OCI-LY3 (cell line): ENCODE measurements at regions not wholly inside any gene's neighbourhood (a gene's known extent, or its start where the extent isn't known, plus 50 kb on each side); places are given as distances from the start of the nearest gene placed in this dataset.

ENCODE experiments used
- H2AFZ ChIP-seq: fragments of 200-600, 300-600 bp; shearing (Covaris generic); 2 replicates; pipeline ENCODE4 v1.6.0; 2014; ENCODE audit warnings: antibody characterized with exemption, low read depth, low read length
- H3K27ac ChIP-seq: fragments of 200-600, 300-600 bp; sonication (generic); 2 replicates; pipeline ENCODE4 v1.5.1; 2014; ENCODE audit warnings: mild to moderate bottlenecking, low read length, moderate library complexity, mixed read lengths
- H3K27me3 ChIP-seq: fragments of 200-600, 300-600 bp; sonication (generic); 2 replicates; pipeline ENCODE4 v1.6.1; 2014; ENCODE audit warnings: low read depth, low read length, mixed read lengths
- H3K36me3 ChIP-seq: fragments of 200-600, 300-600 bp; sonication (generic); replicated peaks from 2 replicates; pipeline ENCODE3; 2014; ENCODE audit warnings: low read depth, low read length, mixed read lengths
- H3K4me1 ChIP-seq: fragments of 300-600, 200-600 bp; sonication (generic); 2 replicates; pipeline ENCODE4 v1.6.1; 2014; ENCODE audit warnings: low read length, mixed read lengths
- H3K4me2 ChIP-seq: fragments of 200-600, 300-600 bp; sonication (generic); 2 replicates; pipeline ENCODE4 v1.6.1; 2014; ENCODE audit warnings: low read length, mixed read lengths
- H3K4me3 ChIP-seq: fragments of 300-600, 200-600 bp; sonication (generic); 2 replicates; pipeline ENCODE4 v1.5.1; 2014; ENCODE audit warnings: antibody characterized with exemption, mild to moderate bottlenecking, low read length, moderate library complexity
- H3K79me2 ChIP-seq: fragments of 300-600, 200-600 bp; shearing (Covaris generic); 2 replicates; pipeline ENCODE4 v1.6.1; 2014; ENCODE audit warnings: mild to moderate bottlenecking, low read length, mixed read lengths
- H3K9ac ChIP-seq: fragments of 300-600, 200-600 bp; shearing (Covaris generic); 2 replicates; pipeline ENCODE4 v1.6.0; 2014; ENCODE audit warnings: mild to moderate bottlenecking, low read length, moderate library complexity
- H3K9me3 ChIP-seq: fragments of 200-600, 300-600 bp; shearing (Covaris generic); 2 replicates; pipeline ENCODE4 v1.6.1; 2014; ENCODE audit warnings: low read length, mixed read lengths; ENCODE audit not compliant: insufficient read depth
- H4K20me1 ChIP-seq: fragments of 200-600, 300-600 bp; sonication (generic); 2 replicates; pipeline ENCODE4 v1.6.1; 2016; ENCODE audit warnings: low read length, mixed read lengths; ENCODE audit not compliant: insufficient read depth
- EZH2phosphoT487 ChIP-seq: fragments of 200-600 bp; shearing (Covaris generic); IDR thresholded peaks from 2 replicates; pipeline ENCODE4 v1.6.1; 2018; ENCODE audit warnings: antibody characterized with exemption, mixed run types, low read depth
- TF ChIP-seq, protein P1 (sequence below): fragments of 200-600, 300-600 bp; sonication (generic); IDR thresholded peaks from 2 replicates; pipeline ENCODE4 v1.5.1; 2014; ENCODE audit warnings: antibody characterized with exemption, low read length, low read depth

DNA sequence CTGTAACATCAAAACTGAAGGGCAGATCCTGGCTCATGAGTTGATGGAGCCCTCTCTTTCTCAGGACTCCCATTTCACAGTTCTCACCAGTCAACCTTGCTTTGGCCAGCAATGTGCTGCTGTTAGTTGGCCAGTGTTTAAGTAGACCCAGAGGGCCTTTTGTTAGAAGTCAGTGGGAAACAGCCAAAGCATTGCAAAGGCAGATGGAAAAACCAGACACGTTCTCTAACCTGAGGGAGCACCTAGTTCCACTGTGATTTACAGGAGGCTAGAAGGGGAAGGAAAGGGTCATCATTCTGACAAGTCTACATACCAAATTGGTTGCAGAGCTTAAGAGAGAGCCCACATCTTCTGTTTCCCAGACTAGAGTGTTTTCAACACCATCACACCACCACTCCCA is 196.4 kb downstream of the OPA1 start:
- no peaks in the 10 kb centered on the region for H4K20me1 ChIP-seq
- no peaks in the 10 kb centered on the region for H3K36me3 ChIP-seq
- H3K4me2 ChIP-seq: no peak overlapping the region
- no peak overlapping the region for H3K27ac ChIP-seq
- H3K9ac ChIP-seq: no peak overlapping the region
- H3K4me3 ChIP-seq: no peak overlapping the region
- H2AFZ ChIP-seq: no peak overlapping the region
- no peaks in the 10 kb centered on the region for H3K79me2 ChIP-seq
- H3K9me3 ChIP-seq: no peaks in the 10 kb centered on the region
- H3K4me1 ChIP-seq: peaks cover 8% of the 10 kb centered on the region
- H3K27me3 ChIP-seq: peaks cover 60% of the 10 kb centered on the region
- TF ChIP-seq, protein P1, sequence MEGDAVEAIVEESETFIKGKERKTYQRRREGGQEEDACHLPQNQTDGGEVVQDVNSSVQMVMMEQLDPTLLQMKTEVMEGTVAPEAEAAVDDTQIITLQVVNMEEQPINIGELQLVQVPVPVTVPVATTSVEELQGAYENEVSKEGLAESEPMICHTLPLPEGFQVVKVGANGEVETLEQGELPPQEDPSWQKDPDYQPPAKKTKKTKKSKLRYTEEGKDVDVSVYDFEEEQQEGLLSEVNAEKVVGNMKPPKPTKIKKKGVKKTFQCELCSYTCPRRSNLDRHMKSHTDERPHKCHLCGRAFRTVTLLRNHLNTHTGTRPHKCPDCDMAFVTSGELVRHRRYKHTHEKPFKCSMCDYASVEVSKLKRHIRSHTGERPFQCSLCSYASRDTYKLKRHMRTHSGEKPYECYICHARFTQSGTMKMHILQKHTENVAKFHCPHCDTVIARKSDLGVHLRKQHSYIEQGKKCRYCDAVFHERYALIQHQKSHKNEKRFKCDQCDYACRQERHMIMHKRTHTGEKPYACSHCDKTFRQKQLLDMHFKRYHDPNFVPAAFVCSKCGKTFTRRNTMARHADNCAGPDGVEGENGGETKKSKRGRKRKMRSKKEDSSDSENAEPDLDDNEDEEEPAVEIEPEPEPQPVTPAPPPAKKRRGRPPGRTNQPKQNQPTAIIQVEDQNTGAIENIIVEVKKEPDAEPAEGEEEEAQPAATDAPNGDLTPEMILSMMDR: no peak
- no peak for TF ChIP-seq EZH2phosphoT487

DNA sequence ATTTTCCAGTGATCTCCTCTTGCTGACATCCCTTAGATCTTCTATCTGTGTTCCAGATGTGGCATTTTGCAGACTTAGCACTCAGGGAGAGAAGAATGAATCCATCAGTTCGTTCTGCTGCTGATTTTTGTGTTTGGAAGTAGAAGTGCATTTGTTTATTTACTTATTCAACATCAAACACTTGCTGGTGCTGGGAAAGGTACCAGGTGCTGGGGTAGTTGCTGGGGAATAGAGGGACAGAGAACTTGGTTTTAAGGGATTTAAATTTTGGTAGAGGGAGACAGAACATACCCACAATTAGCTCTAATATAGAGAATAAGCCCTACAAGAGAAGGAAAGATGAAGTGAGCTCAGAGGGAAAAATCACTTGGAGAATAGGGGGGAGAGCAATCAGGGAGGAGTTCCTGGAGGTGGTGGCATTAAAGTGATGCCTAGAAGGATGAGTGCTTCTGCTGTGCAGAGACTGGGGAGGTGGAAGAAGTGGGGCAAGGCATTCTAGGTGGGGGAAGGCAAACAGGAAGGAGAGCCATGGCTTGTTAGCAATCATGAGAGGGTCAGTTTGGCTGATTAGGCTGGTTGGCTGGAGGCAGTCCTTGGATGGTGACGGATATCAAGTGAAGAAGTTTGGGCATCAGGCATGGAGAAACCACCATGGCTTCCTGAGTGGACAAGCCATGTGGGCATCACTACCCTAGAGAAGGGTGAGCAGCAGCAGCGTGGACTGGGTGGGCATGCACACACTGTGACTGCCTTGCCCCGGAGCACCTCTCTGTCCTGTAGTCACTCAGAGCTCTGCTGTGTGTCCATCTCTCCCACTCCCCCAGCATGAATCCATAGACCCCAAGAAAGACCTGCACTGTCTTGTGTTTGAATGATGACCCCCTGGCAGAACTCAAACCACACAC is 197.3 kb downstream of the OPA1 start:
- no peaks in the 10 kb centered on the region for H3K36me3 ChIP-seq
- no peak overlapping the region for H3K27ac ChIP-seq
- no peak for TF ChIP-seq EZH2phosphoT487
- TF ChIP-seq, protein P1: no peak
- no peaks in the 10 kb centered on the region for H4K20me1 ChIP-seq
- H3K4me1 ChIP-seq: peaks cover 8% of the 10 kb centered on the region
- peaks cover 60% of the 10 kb centered on the region for H3K27me3 ChIP-seq
- H3K9me3 ChIP-seq: no peaks in the 10 kb centered on the region
- H3K4me2 ChIP-seq: no peak overlapping the region
- no peak overlapping the region for H3K9ac ChIP-seq
- no peak overlapping the region for H2AFZ ChIP-seq
- H3K79me2 ChIP-seq: no peaks in the 10 kb centered on the region
- H3K4me3 ChIP-seq: no peak overlapping the region

DNA sequence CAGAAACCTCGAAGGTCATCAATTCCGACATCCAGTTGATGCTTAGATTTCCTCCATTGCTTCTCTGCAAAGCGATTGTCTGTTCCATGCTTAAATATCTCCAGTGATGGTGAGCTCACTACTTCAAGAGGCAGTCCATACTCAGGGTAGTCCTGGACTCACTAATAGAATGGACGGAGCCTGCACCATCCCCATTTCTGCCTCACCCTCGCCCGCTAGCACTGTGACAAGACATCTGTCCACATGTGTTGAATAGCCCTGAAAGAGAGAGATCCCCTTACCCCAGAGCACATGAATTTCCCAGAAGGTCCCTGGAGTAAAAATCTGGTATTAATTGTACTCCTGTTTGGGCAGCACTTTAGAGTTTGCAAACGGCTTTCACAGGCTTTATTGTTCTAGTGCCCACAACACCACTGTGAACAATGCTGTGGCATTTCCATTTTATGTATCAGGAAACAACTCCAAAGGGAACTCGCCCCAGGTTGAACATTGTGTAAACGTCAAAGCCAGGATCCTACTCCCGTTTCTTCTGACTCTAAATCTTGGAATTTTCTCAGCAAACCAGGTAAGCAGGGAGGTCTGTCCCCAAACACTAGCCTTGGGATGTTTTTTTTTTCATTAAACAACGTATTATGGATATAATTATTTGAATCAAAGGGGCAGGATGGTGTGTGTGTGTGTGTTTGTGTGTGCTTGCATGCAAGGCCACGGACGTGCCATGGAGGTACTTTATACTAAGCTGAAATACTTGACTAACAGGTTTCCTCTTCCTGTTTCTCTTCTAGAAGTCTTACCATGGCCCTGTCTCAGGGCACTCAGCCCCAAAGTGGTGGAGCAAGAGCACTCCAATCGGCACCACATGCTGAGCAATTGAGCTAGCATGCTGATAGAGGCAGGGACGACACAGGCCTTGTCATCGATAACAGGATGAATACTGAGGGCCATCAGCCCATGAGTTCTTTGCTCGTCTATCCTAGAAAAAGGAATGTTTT is 198.3 kb downstream of the OPA1 start:
- Histone ChIP-seq H3K4me2 (no peak overlapping the region), H3K27me3 (peaks cover 61% of the 10 kb centered on the region), H4K20me1 (no peaks in the 10 kb centered on the region), H3K4me1 (peaks cover 8% of the 10 kb centered on the region), H2AFZ (no peak overlapping the region), H3K79me2 (no peaks in the 10 kb centered on the region), H3K9ac (no peak overlapping the region), H3K4me3 (no peak overlapping the region), H3K36me3 (no peaks in the 10 kb centered on the region), H3K27ac (no peak overlapping the region), H3K9me3 (no peaks in the 10 kb centered on the region)
- TF ChIP-seq EZH2phosphoT487: no peak
- TF ChIP-seq, protein P1: no peak

DNA sequence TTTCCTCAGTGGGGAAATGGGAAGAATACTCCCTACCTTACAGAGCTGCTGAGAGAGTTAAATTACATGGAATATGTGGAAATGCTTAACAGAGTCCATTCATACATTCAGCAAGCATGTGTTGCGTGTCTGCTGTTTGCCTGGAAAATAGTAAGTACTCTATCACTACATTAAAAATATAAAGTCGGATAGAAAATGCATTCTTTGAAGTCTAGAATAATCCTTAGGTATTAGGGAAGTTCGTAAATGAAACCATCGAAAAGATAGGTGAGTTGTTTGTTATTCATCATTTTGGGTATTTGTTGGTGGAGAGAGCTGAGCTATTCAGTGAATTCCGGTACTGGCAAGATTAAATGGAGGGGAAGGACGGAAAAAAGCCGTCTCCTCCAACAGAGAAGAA is 200.1 kb downstream of the OPA1 start:
- Histone ChIP-seq H3K27ac (no peak overlapping the region), H3K4me3 (no peak overlapping the region), H3K4me2 (no peak overlapping the region), H3K36me3 (no peaks in the 10 kb centered on the region), H4K20me1 (no peaks in the 10 kb centered on the region), H2AFZ (no peak overlapping the region), H3K9me3 (no peaks in the 10 kb centered on the region), H3K27me3 (peaks cover 50% of the 10 kb centered on the region), H3K9ac (no peak overlapping the region), H3K4me1 (peaks cover 4% of the 10 kb centered on the region), H3K79me2 (no peaks in the 10 kb centered on the region)
- TF ChIP-seq EZH2phosphoT487: no peak
- TF ChIP-seq, protein P1: no peak
